Astrocyte (in vitro differentiated cells and primary cell): ENCODE measurements at regions not wholly inside any gene's neighbourhood (a gene's known extent, or its start where the extent isn't known, plus 50 kb on each side); places are given as distances from the start of the nearest gene placed in this dataset.
"Not testable (repeated sequence)": the region's sequence is repeated elsewhere in the genome, so short reads cannot be mapped to it uniquely, and the experiment has no call there.

Experiments used
- DNase-seq: peaks from one replicate; pipeline ENCODE4 v3.0.0-alpha.2; 2010; ENCODE audit warnings: low read depth
- FAIRE-seq: peaks from 2 replicates; lab custom pipeline; 2011; peaks lifted over from hg19 to GRCh38; lab: Jason Lieb, UNC
- H2AFZ ChIP-seq: 2 replicates; pipeline ENCODE4 v1.6.0; 2012; ENCODE audit warnings: low read depth, low read length, inconsistent platforms
- H3K27ac ChIP-seq: 2 replicates; pipeline ENCODE4 v1.5.1; 2011; ENCODE audit warnings: low read depth, low read length, inconsistent platforms
- H3K27me3 ChIP-seq: 2 replicates; pipeline ENCODE4 v1.6.0; 2011; ENCODE audit warnings: low read length, inconsistent platforms; ENCODE audit not compliant: insufficient read depth
- H3K36me3 ChIP-seq: 2 replicates; pipeline ENCODE4 v1.5.1; 2011; ENCODE audit warnings: low read length, inconsistent platforms; ENCODE audit not compliant: insufficient read depth
- H3K4me1 ChIP-seq: 2 replicates; pipeline ENCODE4 v1.5.1; 2011; ENCODE audit warnings: low read length, inconsistent platforms; ENCODE audit not compliant: insufficient read depth
- H3K4me2 ChIP-seq: 2 replicates; pipeline ENCODE4 v1.6.0; 2012; ENCODE audit warnings: low read length, inconsistent platforms
- H3K4me3 ChIP-seq: 2 replicates; pipeline ENCODE4 v1.5.1; 2011; ENCODE audit warnings: low read depth, mild to moderate bottlenecking, low read length, inconsistent platforms; ENCODE audit not compliant: insufficient read depth
- H3K79me2 ChIP-seq: 2 replicates; pipeline ENCODE4 v1.6.0; 2012; ENCODE audit warnings: mild to moderate bottlenecking, low read length, inconsistent platforms; ENCODE audit not compliant: insufficient read depth
- H3K9ac ChIP-seq: 2 replicates; pipeline ENCODE4 v1.6.0; 2012; ENCODE audit warnings: mild to moderate bottlenecking, low read length, inconsistent platforms
- H3K9me3 ChIP-seq: 2 replicates; pipeline ENCODE4 v1.5.1; 2012; ENCODE audit warnings: low read depth, mild to moderate bottlenecking, low read length, inconsistent platforms; ENCODE audit not compliant: insufficient read depth
- H4K20me1 ChIP-seq: 2 replicates; pipeline ENCODE4 v1.6.0; 2012; ENCODE audit warnings: low read length, inconsistent platforms; ENCODE audit not compliant: insufficient read depth
- H3K27ac Mint-ChIP-seq: one replicate; pipeline ENCODE4 v1.8.0; 2021; ENCODE audit warnings: mild to moderate bottlenecking, mixed read lengths; ENCODE audit not compliant: unreplicated experiment
- H3K27me3 Mint-ChIP-seq: one replicate; pipeline ENCODE4 v1.8.0; 2021; ENCODE audit warnings: low read depth, mixed read lengths; ENCODE audit not compliant: unreplicated experiment
- H3K36me3 Mint-ChIP-seq: one replicate; pipeline ENCODE4 v1.8.0; 2021; ENCODE audit warnings: low read depth, mixed read lengths; ENCODE audit not compliant: unreplicated experiment
- H3K4me1 Mint-ChIP-seq: one replicate; pipeline ENCODE4 v1.8.0; 2021; ENCODE audit warnings: low read depth, mixed read lengths; ENCODE audit not compliant: unreplicated experiment
- H3K4me3 Mint-ChIP-seq: one replicate; pipeline ENCODE4 v1.8.0; 2021; ENCODE audit warnings: mild to moderate bottlenecking, moderate library complexity, mixed read lengths; ENCODE audit not compliant: unreplicated experiment
- H3K9me3 Mint-ChIP-seq: one replicate; pipeline ENCODE4 v1.8.0; 2021; ENCODE audit warnings: mild to moderate bottlenecking, mixed read lengths; ENCODE audit not compliant: unreplicated experiment
- CTCF ChIP-seq: IDR thresholded peaks from 2 replicates; pipeline ENCODE4 v1.5.1; 2011; ENCODE audit warnings: low read depth, mild to moderate bottlenecking, inconsistent platforms, low read length, moderate library complexity; ENCODE audit not compliant: insufficient read depth
- EZH2 ChIP-seq: IDR thresholded peaks from 2 replicates; pipeline ENCODE4 v1.6.1; 2012; ENCODE audit warnings: mild to moderate bottlenecking, low read length, inconsistent platforms; ENCODE audit not compliant: insufficient read depth

GRCh38 chr6:26276841-26277648 lies 88.0 kb upstream of the BTN3A2 start:
- no peaks in the 10 kb centered on the region for H4K20me1 ChIP-seq
- no peaks in the 10 kb centered on the region for H3K9me3 Mint-ChIP-seq
- peaks cover 10% of the 10 kb centered on the region for H3K4me1 ChIP-seq
- H3K27me3 Mint-ChIP-seq = no peaks in the 10 kb centered on the region
- no peaks in the 10 kb centered on the region for H3K79me2 ChIP-seq
- no peak overlapping the region for H3K4me2 ChIP-seq
- H3K9me3 ChIP-seq = no peaks in the 10 kb centered on the region
- H3K9ac ChIP-seq = no peak overlapping the region
- peaks cover 6% of the 10 kb centered on the region for H3K4me1 Mint-ChIP-seq
- H3K27ac ChIP-seq = no peak overlapping the region
- no peak overlapping the region for H2AFZ ChIP-seq
- no peaks in the 10 kb centered on the region for H3K36me3 ChIP-seq
- H3K27ac Mint-ChIP-seq = no peak overlapping the region
- H3K4me3 ChIP-seq = no peak overlapping the region
- FAIRE-seq (no peak), DNase-seq (no peak)
- no peak for TF ChIP-seq CTCF
- no peak for TF ChIP-seq EZH2
- H3K4me3 Mint-ChIP-seq = no peak overlapping the region
- H3K27me3 ChIP-seq = no peaks in the 10 kb centered on the region
- peaks cover 12% of the 10 kb centered on the region for H3K36me3 Mint-ChIP-seq

GRCh38 chr6:26278536-26278935 lies 86.5 kb upstream of the BTN3A2 start:
- no peak for FAIRE-seq
- no peaks in the 10 kb centered on the region for H3K36me3 ChIP-seq
- TF ChIP-seq CTCF = no peak
- no peak for TF ChIP-seq EZH2

GRCh38 chr6:26279371-26279770 lies 85.6 kb upstream of the BTN3A2 start:
- not testable (repeated sequence) for H3K36me3 ChIP-seq, DNase-seq, H3K9me3 Mint-ChIP-seq, FAIRE-seq, H3K4me3 Mint-ChIP-seq, H3K27me3 ChIP-seq, H3K4me3 ChIP-seq, H3K27ac Mint-ChIP-seq, H3K4me1 ChIP-seq, H2AFZ ChIP-seq, H3K79me2 ChIP-seq, H3K27me3 Mint-ChIP-seq, H4K20me1 ChIP-seq, H3K27ac ChIP-seq, H3K9ac ChIP-seq, H3K4me2 ChIP-seq, H3K9me3 ChIP-seq
- peaks cover 12% of the 10 kb centered on the region for H3K36me3 Mint-ChIP-seq
- H3K4me1 Mint-ChIP-seq = peaks cover 17% of the 10 kb centered on the region

More at GRCh38 chr6:26278536-26278935, 86.5 kb upstream of the BTN3A2 start:
- peaks cover 15% of the 10 kb centered on the region for H3K4me1 Mint-ChIP-seq
- Histone ChIP-seq H3K27me3 (no peaks in the 10 kb centered on the region), H3K79me2 (no peaks in the 10 kb centered on the region), H3K9ac (no peak overlapping the region), H3K4me2 (no peak overlapping the region), H3K4me1 (peaks cover 5% of the 10 kb centered on the region), H3K27ac (no peak overlapping the region), H3K9me3 (no peaks in the 10 kb centered on the region), H3K4me3 (no peak overlapping the region), H4K20me1 (no peaks in the 10 kb centered on the region), H2AFZ (no peak overlapping the region)
- H3K4me3 Mint-ChIP-seq = no peak overlapping the region
- H3K9me3 Mint-ChIP-seq = no peaks in the 10 kb centered on the region
- peaks cover 12% of the 10 kb centered on the region for H3K36me3 Mint-ChIP-seq
- no peak for DNase-seq
- H3K27me3 Mint-ChIP-seq = no peaks in the 10 kb centered on the region
- no peak overlapping the region for H3K27ac Mint-ChIP-seq
